Parathyroid adenoma (tissue), 2 donors: ENCODE measurements at regions not wholly inside any gene's neighbourhood (a gene's known extent, or its start where the extent isn't known, plus 50 kb on each side); places are given as distances from the start of the nearest gene placed in this dataset.

Experiments
- H2AFZ ChIP-seq: fragments of 300-600 bp; sonication (generic); one replicate; pipeline ENCODE4 v1.7.0; 2017; ENCODE audit warnings: antibody characterized with exemption, mild to moderate bottlenecking
- H3K27ac ChIP-seq: fragments of 300-600 bp; sonication (generic); one replicate; pipeline ENCODE4 v1.7.0; 2017
- H3K27me3 ChIP-seq: fragments of 300-600 bp; sonication (generic); one replicate; pipeline ENCODE4 v1.7.0; 2017; ENCODE audit warnings: low read length; ENCODE audit not compliant: control insufficient read depth, insufficient read depth
- H3K36me3 ChIP-seq: fragments of 300-600 bp; sonication (generic); one replicate; pipeline ENCODE4 v1.7.0; 2017; ENCODE audit warnings: low read length; ENCODE audit not compliant: control insufficient read depth, insufficient read depth
- H3K4me1 ChIP-seq: fragments of 300-600 bp; sonication (generic); one replicate; pipeline ENCODE4 v1.7.0; 2017; ENCODE audit warnings: control low read depth
- H3K4me2 ChIP-seq: fragments of 300-600 bp; sonication (generic); one replicate; pipeline ENCODE4 v1.7.0; 2017; ENCODE audit warnings: low read length
- H3K4me3 ChIP-seq: fragments of 300-600 bp; sonication (generic); one replicate; pipeline ENCODE4 v1.7.0; 2017; ENCODE audit warnings: low read depth, low read length
- H3K79me2 ChIP-seq: fragments of 300-600 bp; sonication (generic); one replicate; pipeline ENCODE4 v1.7.0; 2017; ENCODE audit warnings: control low read depth
- H3K9ac ChIP-seq: fragments of 300-600 bp; sonication (generic); one replicate; pipeline ENCODE4 v1.7.0; 2017; ENCODE audit warnings: mild to moderate bottlenecking
- H3K9me3 ChIP-seq: fragments of 300-600 bp; sonication (generic); one replicate; pipeline ENCODE4 v1.7.0; 2017; ENCODE audit warnings: low read length; ENCODE audit not compliant: control insufficient read depth
- TF ChIP-seq, protein P1 (sequence below): fragments of 300-600 bp; sonication (generic); IDR thresholded peaks from one replicate; pipeline ENCODE4 v1.7.0; 2017; ENCODE audit warnings: antibody characterized with exemption, mild to moderate bottlenecking
- donor health status: primary hyperparathyroidism.

DNA sequence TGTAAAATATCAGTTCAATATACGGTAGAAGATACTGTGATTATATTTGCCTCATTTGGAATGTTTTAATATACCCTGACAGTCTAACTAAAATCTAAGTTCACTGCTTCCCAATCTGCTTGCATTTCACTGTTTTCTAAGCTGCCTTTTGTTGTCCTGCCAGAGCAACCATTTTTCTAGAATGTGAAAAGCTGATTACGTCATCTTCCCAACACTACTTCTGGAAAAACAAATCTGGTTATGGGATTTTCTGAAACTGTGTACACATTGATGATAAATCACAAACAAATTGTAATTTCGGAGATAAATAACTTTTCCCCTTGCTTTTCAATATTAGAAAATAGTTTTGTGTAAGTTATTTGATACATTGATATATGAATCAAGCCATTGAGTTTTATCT is 1529.0 kb downstream of the CDH11 start:
- TF ChIP-seq, protein P1, sequence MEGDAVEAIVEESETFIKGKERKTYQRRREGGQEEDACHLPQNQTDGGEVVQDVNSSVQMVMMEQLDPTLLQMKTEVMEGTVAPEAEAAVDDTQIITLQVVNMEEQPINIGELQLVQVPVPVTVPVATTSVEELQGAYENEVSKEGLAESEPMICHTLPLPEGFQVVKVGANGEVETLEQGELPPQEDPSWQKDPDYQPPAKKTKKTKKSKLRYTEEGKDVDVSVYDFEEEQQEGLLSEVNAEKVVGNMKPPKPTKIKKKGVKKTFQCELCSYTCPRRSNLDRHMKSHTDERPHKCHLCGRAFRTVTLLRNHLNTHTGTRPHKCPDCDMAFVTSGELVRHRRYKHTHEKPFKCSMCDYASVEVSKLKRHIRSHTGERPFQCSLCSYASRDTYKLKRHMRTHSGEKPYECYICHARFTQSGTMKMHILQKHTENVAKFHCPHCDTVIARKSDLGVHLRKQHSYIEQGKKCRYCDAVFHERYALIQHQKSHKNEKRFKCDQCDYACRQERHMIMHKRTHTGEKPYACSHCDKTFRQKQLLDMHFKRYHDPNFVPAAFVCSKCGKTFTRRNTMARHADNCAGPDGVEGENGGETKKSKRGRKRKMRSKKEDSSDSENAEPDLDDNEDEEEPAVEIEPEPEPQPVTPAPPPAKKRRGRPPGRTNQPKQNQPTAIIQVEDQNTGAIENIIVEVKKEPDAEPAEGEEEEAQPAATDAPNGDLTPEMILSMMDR = no peak
- H3K27me3 ChIP-seq = no peaks in the 10 kb centered on the region
- H3K9me3 ChIP-seq = no peaks in the 10 kb centered on the region
- no peaks in the 10 kb centered on the region for H3K36me3 ChIP-seq
- no peaks in the 10 kb centered on the region for H3K79me2 ChIP-seq
- no peak overlapping the region for H3K4me2 ChIP-seq
- no peak overlapping the region for H3K9ac ChIP-seq
- H3K4me3 ChIP-seq = no peak overlapping the region
- H3K27ac ChIP-seq = no peak overlapping the region
- no peak overlapping the region for H2AFZ ChIP-seq
- no peaks in the 10 kb centered on the region for H3K4me1 ChIP-seq

DNA sequence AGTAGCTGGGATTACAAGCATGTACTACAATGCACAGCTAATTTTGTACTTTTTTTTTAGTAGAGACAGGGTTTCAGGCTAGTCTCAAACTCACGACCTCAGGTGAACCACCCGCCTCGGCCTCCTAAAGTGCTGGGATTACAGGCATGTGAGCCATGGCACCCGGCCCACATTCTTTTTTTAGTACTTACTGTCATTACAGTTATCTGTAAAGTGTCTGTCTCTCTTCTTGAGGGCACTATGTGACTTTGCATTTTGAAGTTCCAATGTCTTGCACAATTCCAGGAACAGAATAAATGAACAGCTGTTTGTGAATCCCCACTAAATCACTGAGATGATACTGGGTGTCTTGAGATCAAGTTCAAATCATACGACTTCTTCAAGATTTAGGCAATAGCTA is 1540.3 kb downstream of the CDH11 start:
- Histone ChIP-seq H3K4me3 (no peak overlapping the region), H3K9ac (no peak overlapping the region), H3K9me3 (no peaks in the 10 kb centered on the region), H3K79me2 (no peaks in the 10 kb centered on the region), H3K36me3 (no peaks in the 10 kb centered on the region), H2AFZ (no peak overlapping the region), H3K4me2 (no peak overlapping the region), H3K4me1 (no peaks in the 10 kb centered on the region), H3K27ac (no peak overlapping the region), H3K27me3 (no peaks in the 10 kb centered on the region)
- TF ChIP-seq, protein P1 = no peak

GRCh38 chr16:63578791-63579190 is 1542.6 kb upstream of the CDH8 start:
- H3K27ac ChIP-seq = no peak overlapping the region
- no peaks in the 10 kb centered on the region for H3K36me3 ChIP-seq
- H3K4me1 ChIP-seq = no peaks in the 10 kb centered on the region
- no peaks in the 10 kb centered on the region for H3K79me2 ChIP-seq
- no peak overlapping the region for H3K9ac ChIP-seq
- H3K4me3 ChIP-seq = no peak overlapping the region
- TF ChIP-seq, protein P1 = no peak
- no peaks in the 10 kb centered on the region for H3K9me3 ChIP-seq
- H2AFZ ChIP-seq = no peak overlapping the region
- no peaks in the 10 kb centered on the region for H3K27me3 ChIP-seq
- no peak overlapping the region for H3K4me2 ChIP-seq

DNA sequence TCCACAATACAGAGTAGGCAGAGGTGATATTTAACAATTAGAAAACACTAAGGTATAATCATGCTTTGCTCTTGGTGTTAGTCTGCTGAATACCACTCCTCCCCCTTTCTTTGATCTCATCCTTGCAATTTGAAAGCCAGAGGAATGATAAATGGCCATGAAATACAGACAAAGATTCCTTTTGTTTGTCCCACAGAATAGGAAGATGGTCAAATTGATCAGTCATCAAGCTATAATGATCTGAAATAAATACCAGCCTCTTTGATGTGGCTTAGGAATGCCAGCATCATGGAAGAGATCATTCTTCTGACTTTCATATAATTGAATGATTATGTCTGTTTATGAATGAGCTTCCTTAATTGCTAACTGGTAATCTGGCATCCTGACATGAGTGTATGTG is 1541.7 kb upstream of the CDH8 start:
- TF ChIP-seq, protein P1 = no peak
- no peak overlapping the region for H3K4me2 ChIP-seq
- H3K9ac ChIP-seq = no peak overlapping the region
- H3K27me3 ChIP-seq = no peaks in the 10 kb centered on the region
- no peaks in the 10 kb centered on the region for H3K4me1 ChIP-seq
- H3K4me3 ChIP-seq = no peak overlapping the region
- no peak overlapping the region for H3K27ac ChIP-seq
- H3K79me2 ChIP-seq = no peaks in the 10 kb centered on the region
- no peak overlapping the region for H2AFZ ChIP-seq
- H3K36me3 ChIP-seq = no peaks in the 10 kb centered on the region
- no peaks in the 10 kb centered on the region for H3K9me3 ChIP-seq

- Histone ChIP-seq H3K9me3 (no peaks in the 10 kb centered on the region), H3K27me3 (no peaks in the 10 kb centered on the region), H3K9ac (no peak overlapping the region), H3K4me1 (no peaks in the 10 kb centered on the region), H3K36me3 (no peaks in the 10 kb centered on the region), H3K79me2 (no peaks in the 10 kb centered on the region), H3K4me3 (no peak overlapping the region), H3K27ac (no peak overlapping the region), H2AFZ (no peak overlapping the region), H3K4me2 (no peak overlapping the region)
- TF ChIP-seq, protein P1 = no peak
These were observed 1538.8 kb upstream of the CDH8 start for GRCh38 chr16:63575041-63575440.
